ENCODE measurements at regions not wholly inside any gene's neighbourhood (a gene's known extent, or its start where the extent isn't known, plus 50 kb on each side); places are given as distances from the start of the nearest gene placed in this dataset.

- ATAC-seq (no peak), FAIRE-seq (no peak), DNase-seq (ENCODE audit: low read depth, low spot score) (no peak)
- Histone ChIP-seq H3K4me2 (ENCODE audit: control insufficient read depth, insufficient read depth) (no peak overlapping the region), H3K36me3 (ENCODE audit: control insufficient read depth in 2 of 2, insufficient read depth in 2 of 2, low read length in 1 of 2) (no peaks in the 10 kb centered on the region), H3K27ac (ENCODE audit: control insufficient read depth, insufficient read depth) (no peak overlapping the region), H3K9ac (ENCODE audit: control insufficient read depth, insufficient read depth, low read length) (no peak overlapping the region), H3K4me1 (ENCODE audit: control insufficient read depth, insufficient read depth, low read length) (no peaks in the 10 kb centered on the region), H3K4me3 (no peak overlapping the region), H3K27me3 (replicated peaks in 1 of 2; ENCODE audit: control insufficient read depth in 2 of 2, insufficient read depth in 2 of 2, low read length in 1 of 2) (no peaks in the 10 kb centered on the region), H2AFZ (ENCODE audit: control insufficient read depth, low read depth, low read length) (no peak overlapping the region), H4K20me1 (ENCODE audit: control insufficient read depth, insufficient read depth) (no peaks in the 10 kb centered on the region), H3K9me3 (replicated peaks; ENCODE audit: control insufficient read depth, insufficient read depth, low read length) (no peaks in the 10 kb centered on the region), H3K79me2 (ENCODE audit: control insufficient read depth, insufficient read depth, low read length) (no peaks in the 10 kb centered on the region)
- BruUV-seq (replicated peaks) = no TSS peak
- intact Hi-C loops (cut with micrococcal nuclease; ENCODE audit: unreplicated experiment) = no loop called here
- SMC1A ChIA-PET (ENCODE audit: uncharacterized antibody, unreplicated experiment) = no interaction called here
- in situ Hi-C loops (cut with MboI) = no loop called here
- POLR2A ChIA-PET = no interaction called here
- RAD21 ChIA-PET (ENCODE audit: unreplicated experiment) = no interaction called here
- TF ChIP-seq RBBP5 (conservative IDR thresholded peaks at IDR 0.05) = no peak
- TF ChIP-seq POLR2AphosphoS5 (IDR thresholded peaks at IDR 0.05; ENCODE audit: low read length) = no peak
- no peak for TF ChIP-seq ZNF24 (IDR thresholded peaks at IDR 0.05)
- no peak for TF ChIP-seq TARDBP (IDR thresholded peaks at IDR 0.05; ENCODE audit: borderline replicate concordance)
- 10% methylated on average over 8 of the region's 8 CpGs for WGBS (ENCODE audit: insufficient coverage, insufficient replicate concordance, low lambda C conversion rate, missing lambda C conversion rate)
- CTCF ChIA-PET = no interaction called here
Measured at GRCh38 chr7:118627467-118627866, 403.0 kb downstream of the ANKRD7 start.

GRCh38 chr7:118629898-118630438, 405.5 kb downstream of the ANKRD7 start:
- intact Hi-C loops (cut with micrococcal nuclease; ENCODE audit: unreplicated experiment) = no loop called here
- H3K27ac ChIP-seq (ENCODE audit: control insufficient read depth, insufficient read depth) = no peak overlapping the region
- no peak overlapping the region for H3K4me2 ChIP-seq (ENCODE audit: control insufficient read depth, insufficient read depth)
- no peak overlapping the region for H2AFZ ChIP-seq (ENCODE audit: control insufficient read depth, low read depth, low read length)
- FAIRE-seq (no peak), DNase-seq (ENCODE audit: low read depth, low spot score) (no peak), ATAC-seq (no peak)
- SMC1A ChIA-PET (ENCODE audit: uncharacterized antibody, unreplicated experiment) = no interaction called here
- H3K4me3 ChIP-seq = no peak overlapping the region
- POLR2A ChIA-PET = no interaction called here
- no peaks in the 10 kb centered on the region for H3K4me1 ChIP-seq (ENCODE audit: control insufficient read depth, insufficient read depth, low read length)
- CTCF ChIA-PET = interaction anchor here (0.7 kb wide), 1 partner anchor 9 kb away, joined by 3 read pairs; no protein-coding TSS in a partner anchor
- in situ Hi-C loops (cut with MboI) = no loop called here
- H3K79me2 ChIP-seq (ENCODE audit: control insufficient read depth, insufficient read depth, low read length) = no peaks in the 10 kb centered on the region
- 0% methylated on average over 2 of the region's 2 CpGs for WGBS (ENCODE audit: insufficient coverage, insufficient replicate concordance, low lambda C conversion rate, missing lambda C conversion rate)
- BruUV-seq (replicated peaks) = no TSS peak
- no peaks in the 10 kb centered on the region for H3K36me3 ChIP-seq (ENCODE audit: control insufficient read depth in 2 of 2, insufficient read depth in 2 of 2, low read length in 1 of 2)
- H3K9ac ChIP-seq (ENCODE audit: control insufficient read depth, insufficient read depth, low read length) = no peak overlapping the region
- no peaks in the 10 kb centered on the region for H3K9me3 ChIP-seq (replicated peaks; ENCODE audit: control insufficient read depth, insufficient read depth, low read length)
- H3K27me3 ChIP-seq (replicated peaks in 1 of 2; ENCODE audit: control insufficient read depth in 2 of 2, insufficient read depth in 2 of 2, low read length in 1 of 2) = no peaks in the 10 kb centered on the region
- RAD21 ChIA-PET (ENCODE audit: unreplicated experiment) = no interaction called here
- no peaks in the 10 kb centered on the region for H4K20me1 ChIP-seq (ENCODE audit: control insufficient read depth, insufficient read depth)
- no peak for TF ChIP-seq SIX5 (IDR thresholded peaks at IDR 0.05; ENCODE audit: low read depth, low read length, severe bottlenecking)
- TF ChIP-seq SUPT20H (IDR thresholded peaks at IDR 0.05; ENCODE audit: borderline replicate concordance, control insufficient read depth, low read depth, low read length) = no peak
- no peak for TF ChIP-seq RBBP5 (conservative IDR thresholded peaks at IDR 0.05)
- no peak for TF ChIP-seq GATAD2B (conservative IDR thresholded peaks at IDR 0.05; ENCODE audit: low read depth)
- TF ChIP-seq ELK1 (IDR thresholded peaks at IDR 0.05; ENCODE audit: low read depth, low read length) = no peak
- TF ChIP-seq RCOR1 (conservative IDR thresholded peaks at IDR 0.05; ENCODE audit: low read depth, low read length) = no peak
- TF ChIP-seq KLF5 (IDR thresholded peaks at IDR 0.05; ENCODE audit: partially characterized antibody) = no peak
- no peak for TF ChIP-seq NR2C2 (IDR thresholded peaks at IDR 0.05; ENCODE audit: borderline replicate concordance, control insufficient read depth, insufficient read length, low read depth)
- TF ChIP-seq JUNB (IDR thresholded peaks at IDR 0.05) = no peak
- no peak for TF ChIP-seq BCLAF1 (IDR thresholded peaks at IDR 0.05)
- no peak for TF ChIP-seq BACH1 (IDR thresholded peaks at IDR 0.05; ENCODE audit: borderline replicate concordance)
- TF ChIP-seq ETV6 (conservative IDR thresholded peaks at IDR 0.05 in 1 of 2, IDR thresholded peaks at IDR 0.05 in 1 of 2; ENCODE audit: borderline replicate concordance in 1 of 2, low read depth in 1 of 2) = no peak
- TF ChIP-seq RAD51 (IDR thresholded peaks at IDR 0.05) = no peak
